Activated naive CD4-positive, alpha-beta T cell treated with anti-CD3 and anti-CD28 coated beads, Interleukin-2, amount 10 ng/mL, durations not matched to agents 7 days and 5 days (primary cell): ENCODE measurements at regions not wholly inside any gene's neighbourhood (a gene's known extent, or its start where the extent isn't known, plus 50 kb on each side); places are given as distances from the start of the nearest gene placed in this dataset.

Experiments
- CTCF ChIA-PET: fragments of 350-600 bp; sonication (Branson Sonifier 250); formaldehyde crosslinking; loops from one replicate; lab custom pipeline; 2021; ENCODE audit warnings: antibody characterized with exemption; lab: Charles Lee
- DNase-seq: peaks from one replicate; pipeline ENCODE4 v3.0.0-alpha.2; 2020
- H3K27ac Mint-ChIP-seq: one replicate; pipeline ENCODE4 v1.8.0; 2021; ENCODE audit warnings: mild to moderate bottlenecking, moderate library complexity, mixed read lengths
- H3K27me3 Mint-ChIP-seq: one replicate; pipeline ENCODE4 v1.8.0; 2021; ENCODE audit warnings: mild to moderate bottlenecking, mixed read lengths
- H3K36me3 Mint-ChIP-seq: one replicate; pipeline ENCODE4 v1.8.0; 2021; ENCODE audit warnings: mixed read lengths
- H3K4me1 Mint-ChIP-seq: one replicate; pipeline ENCODE4 v1.8.0; 2021; ENCODE audit warnings: mixed read lengths
- H3K4me3 Mint-ChIP-seq: one replicate; pipeline ENCODE4 v1.8.0; 2021; ENCODE audit warnings: mild to moderate bottlenecking, moderate library complexity, mixed read lengths
- H3K9me3 Mint-ChIP-seq: one replicate; pipeline ENCODE4 v1.8.0; 2021; ENCODE audit warnings: mixed read lengths

DNA sequence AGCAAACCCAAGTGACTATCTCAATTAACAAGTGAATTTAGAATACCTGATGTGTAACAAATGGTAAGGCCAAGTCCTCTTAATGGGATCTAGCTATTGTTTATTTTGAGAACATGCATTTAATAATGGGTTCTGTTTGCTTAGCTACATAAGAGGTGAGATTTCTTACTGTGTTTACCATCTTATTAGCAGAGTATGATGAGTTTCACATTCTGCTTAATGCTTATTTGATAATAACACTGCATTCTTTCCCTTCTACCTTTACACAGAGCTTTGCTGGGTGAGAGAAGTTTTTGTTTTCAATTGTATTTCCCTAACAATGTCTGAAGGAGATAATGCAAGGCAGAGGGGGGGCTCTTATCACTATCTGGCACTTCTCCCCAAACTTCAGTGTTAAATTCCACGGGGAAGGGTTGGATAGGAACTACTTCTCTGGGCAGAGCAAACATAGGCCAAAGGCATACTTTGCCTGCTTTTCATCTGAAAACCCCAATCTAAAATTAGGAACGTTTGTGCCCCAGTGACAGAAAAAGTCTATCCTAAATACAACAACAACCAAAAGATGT, 129.0 kb upstream of the ATXN7L3B start:
- Mint-ChIP-seq H3K27me3 (no peaks in the 10 kb centered on the region), H3K4me1 (no peaks in the 10 kb centered on the region), H3K36me3 (no peaks in the 10 kb centered on the region), H3K27ac (no peak overlapping the region), H3K4me3 (no peak overlapping the region), H3K9me3 (no peaks in the 10 kb centered on the region)
- no peak for DNase-seq
- CTCF ChIA-PET, result no interaction called here

GRCh38 chr12:74412606-74413230, 124.9 kb upstream of the ATXN7L3B start:
- Mint-ChIP-seq H3K36me3 (no peaks in the 10 kb centered on the region), H3K27me3 (no peaks in the 10 kb centered on the region), H3K4me1 (no peaks in the 10 kb centered on the region), H3K4me3 (no peak overlapping the region), H3K9me3 (no peaks in the 10 kb centered on the region), H3K27ac (no peak overlapping the region)
- no peak for DNase-seq
- CTCF ChIA-PET, result no interaction called here

- Mint-ChIP-seq H3K36me3 (no peaks in the 10 kb centered on the region), H3K9me3 (no peaks in the 10 kb centered on the region), H3K27me3 (no peaks in the 10 kb centered on the region), H3K4me3 (no peak overlapping the region), H3K27ac (no peak overlapping the region), H3K4me1 (no peaks in the 10 kb centered on the region)
- CTCF ChIA-PET, result interaction anchor here (1.0 to 1.1 kb wide), 4 partner anchors 11 to 394 kb away, joined by 3 to 6 read pairs (median 3); no protein-coding TSS in a partner anchor
- no peak for DNase-seq
Measured at GRCh38 chr12:74415633-74416032, 122.0 kb upstream of the ATXN7L3B start.

DNA sequence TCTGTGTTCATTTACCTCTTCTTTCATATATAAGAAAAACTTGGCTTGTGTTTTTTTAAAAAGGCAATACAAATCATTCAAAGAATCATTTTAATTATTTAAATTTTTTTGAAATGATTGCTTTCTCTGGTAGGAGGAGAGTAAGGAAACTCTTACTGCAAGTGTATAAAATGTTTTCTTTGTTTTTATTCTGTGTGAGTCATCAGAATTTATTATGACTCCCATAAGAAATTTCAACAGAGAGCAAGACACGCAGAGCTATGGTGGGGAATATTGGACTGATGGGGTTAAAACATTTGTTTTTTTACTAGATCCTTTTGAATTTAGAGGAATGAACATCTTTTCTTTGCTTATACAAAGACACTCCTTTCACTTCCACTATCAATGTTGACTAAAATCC, 119.1 kb upstream of the ATXN7L3B start:
- Mint-ChIP-seq H3K27ac (no peak overlapping the region), H3K4me1 (no peaks in the 10 kb centered on the region), H3K9me3 (no peaks in the 10 kb centered on the region), H3K27me3 (no peaks in the 10 kb centered on the region), H3K36me3 (no peaks in the 10 kb centered on the region), H3K4me3 (no peak overlapping the region)
- CTCF ChIA-PET, result interaction anchor here (0.6 to 0.7 kb wide), 2 partner anchors 271 to 1482 kb away, joined by 3 to 4 read pairs; no protein-coding TSS in a partner anchor
- no peak for DNase-seq

DNA sequence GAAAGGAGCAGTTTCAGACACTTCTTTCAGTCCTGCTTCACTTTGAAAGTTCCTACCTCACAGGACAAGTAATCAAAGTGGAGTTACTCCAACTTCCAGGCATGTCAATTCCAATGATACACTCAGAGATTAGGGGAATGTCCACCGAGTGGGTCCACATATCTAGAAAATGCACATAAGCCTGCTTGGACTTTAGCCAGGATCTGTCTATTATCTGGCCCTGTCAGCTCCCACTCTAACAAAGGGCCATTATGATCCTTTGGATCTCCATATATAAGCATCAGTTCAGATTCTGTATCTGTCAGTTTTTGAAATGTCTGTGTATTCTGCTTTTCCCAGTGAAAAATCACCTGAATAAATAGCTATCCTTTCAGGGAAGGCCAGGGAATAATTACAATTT, 112.9 kb upstream of the ATXN7L3B start:
- CTCF ChIA-PET, result no interaction called here
- no peaks in the 10 kb centered on the region for H3K9me3 Mint-ChIP-seq
- no peak overlapping the region for H3K27ac Mint-ChIP-seq
- no peak for DNase-seq
- no peaks in the 10 kb centered on the region for H3K36me3 Mint-ChIP-seq
- H3K4me3 Mint-ChIP-seq, result no peak overlapping the region
- no peaks in the 10 kb centered on the region for H3K4me1 Mint-ChIP-seq
- H3K27me3 Mint-ChIP-seq, result no peaks in the 10 kb centered on the region

GRCh38 chr12:74426091-74426490, 111.5 kb upstream of the ATXN7L3B start:
- CTCF ChIA-PET, result no interaction called here
- no peaks in the 10 kb centered on the region for H3K36me3 Mint-ChIP-seq
- H3K9me3 Mint-ChIP-seq, result no peaks in the 10 kb centered on the region
- no peaks in the 10 kb centered on the region for H3K4me1 Mint-ChIP-seq
- no peak overlapping the region for H3K27ac Mint-ChIP-seq
- no peak for DNase-seq
- no peak overlapping the region for H3K4me3 Mint-ChIP-seq
- H3K27me3 Mint-ChIP-seq, result no peaks in the 10 kb centered on the region

DNA sequence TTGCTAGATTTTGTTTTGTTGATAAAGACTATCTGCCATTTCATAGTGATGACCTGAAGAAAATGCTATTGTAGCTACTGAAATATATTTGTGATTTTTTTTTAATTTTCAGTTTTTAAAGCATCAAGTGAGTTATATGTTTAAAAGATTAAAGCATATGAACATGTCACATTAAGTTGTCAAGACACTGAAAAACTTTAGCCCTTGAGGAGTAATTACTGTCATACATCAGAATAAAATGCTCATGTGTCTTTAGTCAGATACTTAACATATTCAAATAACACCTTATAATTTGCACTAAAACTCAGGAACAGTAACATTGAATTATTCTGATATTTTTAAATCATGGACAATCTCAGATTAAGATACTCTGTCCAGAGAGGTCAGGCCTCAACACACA, 108.1 kb upstream of the ATXN7L3B start:
- H3K4me3 Mint-ChIP-seq, result no peak overlapping the region
- no peaks in the 10 kb centered on the region for H3K36me3 Mint-ChIP-seq
- H3K27ac Mint-ChIP-seq, result no peak overlapping the region
- no peaks in the 10 kb centered on the region for H3K4me1 Mint-ChIP-seq
- no peaks in the 10 kb centered on the region for H3K9me3 Mint-ChIP-seq
- H3K27me3 Mint-ChIP-seq, result no peaks in the 10 kb centered on the region
- DNase-seq, result no peak
- CTCF ChIA-PET, result interaction anchor here (0.7 kb wide), 1 partner anchor 62 kb away, joined by 5 read pairs; no protein-coding TSS in a partner anchor

DNA sequence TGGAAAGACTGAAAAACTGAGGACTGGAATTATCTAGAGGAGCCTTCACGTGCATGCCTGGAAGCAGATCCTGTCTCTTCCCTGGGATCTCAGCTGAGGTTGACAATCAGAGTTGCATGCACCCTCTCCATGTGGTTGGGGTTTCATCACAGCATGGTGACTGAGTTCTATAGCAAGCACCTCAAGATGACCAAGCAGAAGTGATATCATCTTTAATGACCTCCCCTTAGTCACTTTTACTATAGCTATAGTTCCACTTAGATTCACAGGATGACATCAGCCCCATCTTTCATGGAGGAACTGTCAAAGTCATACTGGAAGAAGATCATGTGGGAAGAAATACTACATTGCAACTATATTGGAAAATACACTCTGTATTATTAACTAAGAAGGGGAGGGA, 105.8 kb upstream of the ATXN7L3B start:
- no peak for DNase-seq
- CTCF ChIA-PET, result no interaction called here
- Mint-ChIP-seq H3K9me3 (no peaks in the 10 kb centered on the region), H3K36me3 (no peaks in the 10 kb centered on the region), H3K4me3 (no peak overlapping the region), H3K4me1 (no peaks in the 10 kb centered on the region), H3K27ac (no peak overlapping the region), H3K27me3 (peaks cover 3% of the 10 kb centered on the region)

GRCh38 chr12:74440469-74440868, 97.2 kb upstream of the ATXN7L3B start:
- no peak overlapping the region for H3K27ac Mint-ChIP-seq
- DNase-seq, result no peak
- no peaks in the 10 kb centered on the region for H3K27me3 Mint-ChIP-seq
- H3K4me3 Mint-ChIP-seq, result no peak overlapping the region
- H3K36me3 Mint-ChIP-seq, result no peaks in the 10 kb centered on the region
- no peaks in the 10 kb centered on the region for H3K9me3 Mint-ChIP-seq
- CTCF ChIA-PET, result interaction anchor here (1.2 kb wide), 1 partner anchor 25 kb away, joined by 6 read pairs; no protein-coding TSS in a partner anchor
- no peaks in the 10 kb centered on the region for H3K4me1 Mint-ChIP-seq

- H3K9me3 Mint-ChIP-seq, result no peaks in the 10 kb centered on the region
- H3K27me3 Mint-ChIP-seq, result no peaks in the 10 kb centered on the region
- H3K4me1 Mint-ChIP-seq, result no peaks in the 10 kb centered on the region
- no peak overlapping the region for H3K4me3 Mint-ChIP-seq
- H3K36me3 Mint-ChIP-seq, result no peaks in the 10 kb centered on the region
- CTCF ChIA-PET, result no interaction called here
- H3K27ac Mint-ChIP-seq, result no peak overlapping the region
- no peak for DNase-seq
Measured at GRCh38 chr12:74441872-74442271, 95.8 kb upstream of the ATXN7L3B start.

GRCh38 chr12:74446466-74446865, 91.2 kb upstream of the ATXN7L3B start:
- no peaks in the 10 kb centered on the region for H3K4me1 Mint-ChIP-seq
- CTCF ChIA-PET, result no interaction called here
- no peak overlapping the region for H3K4me3 Mint-ChIP-seq
- H3K36me3 Mint-ChIP-seq, result no peaks in the 10 kb centered on the region
- H3K27ac Mint-ChIP-seq, result no peak overlapping the region
- no peak for DNase-seq
- no peaks in the 10 kb centered on the region for H3K9me3 Mint-ChIP-seq
- H3K27me3 Mint-ChIP-seq, result no peaks in the 10 kb centered on the region

GRCh38 chr12:74449872-74450271, 87.8 kb upstream of the ATXN7L3B start:
- no peaks in the 10 kb centered on the region for H3K36me3 Mint-ChIP-seq
- CTCF ChIA-PET, result no interaction called here
- no peaks in the 10 kb centered on the region for H3K4me1 Mint-ChIP-seq
- no peaks in the 10 kb centered on the region for H3K9me3 Mint-ChIP-seq
- no peak overlapping the region for H3K27ac Mint-ChIP-seq
- no peaks in the 10 kb centered on the region for H3K27me3 Mint-ChIP-seq
- no peak overlapping the region for H3K4me3 Mint-ChIP-seq
- DNase-seq, result no peak

DNA sequence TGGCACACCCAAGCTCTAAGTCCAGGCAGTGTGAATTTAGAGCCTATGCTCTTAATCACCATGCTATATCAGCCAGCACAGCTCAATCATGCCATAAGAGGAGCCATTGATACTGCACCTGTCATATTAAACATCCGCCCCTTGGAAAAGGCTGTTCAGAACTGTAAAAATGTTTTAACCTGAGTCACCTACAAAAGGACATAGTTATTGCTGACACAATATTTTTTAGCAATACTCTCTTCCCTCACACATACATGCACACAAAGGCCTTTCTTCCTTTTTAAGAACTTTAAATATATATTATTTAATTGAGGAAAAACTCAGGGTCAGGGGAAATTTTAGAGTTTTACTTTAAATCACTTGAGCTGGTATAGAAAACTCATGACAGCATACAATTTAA, 83.5 kb upstream of the ATXN7L3B start:
- Mint-ChIP-seq H3K36me3 (no peaks in the 10 kb centered on the region), H3K4me1 (no peaks in the 10 kb centered on the region), H3K4me3 (no peak overlapping the region), H3K27me3 (no peaks in the 10 kb centered on the region), H3K27ac (no peak overlapping the region), H3K9me3 (no peaks in the 10 kb centered on the region)
- CTCF ChIA-PET, result no interaction called here
- no peak for DNase-seq

GRCh38 chr12:74455429-74455828, 82.2 kb upstream of the ATXN7L3B start:
- Mint-ChIP-seq H3K4me1 (no peaks in the 10 kb centered on the region), H3K9me3 (no peaks in the 10 kb centered on the region), H3K27me3 (no peaks in the 10 kb centered on the region), H3K4me3 (no peak overlapping the region), H3K36me3 (no peaks in the 10 kb centered on the region), H3K27ac (no peak overlapping the region)
- CTCF ChIA-PET, result interaction anchor here (0.6 kb wide), 1 partner anchor 18 kb away, joined by 3 read pairs; no protein-coding TSS in a partner anchor
- DNase-seq, result no peak

DNA sequence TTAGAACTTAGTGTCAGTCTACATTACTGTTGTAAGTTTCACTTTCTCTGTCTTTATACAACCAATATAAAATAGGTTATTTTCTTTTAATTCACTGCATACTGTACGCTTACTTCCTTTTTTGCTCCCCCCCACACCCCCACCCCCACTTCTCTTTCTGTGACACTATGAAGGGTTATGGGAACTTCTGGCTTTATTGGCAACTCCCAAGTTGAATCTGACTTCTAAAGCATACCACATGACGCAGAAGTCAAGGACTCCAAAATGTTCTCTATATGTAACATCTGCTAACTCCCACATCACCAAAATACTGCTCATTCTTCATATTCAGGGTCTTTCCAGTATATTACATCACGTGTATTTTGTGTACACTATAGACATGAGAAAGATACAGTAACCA, 81.2 kb upstream of the ATXN7L3B start:
- no peaks in the 10 kb centered on the region for H3K36me3 Mint-ChIP-seq
- DNase-seq, result no peak
- no peaks in the 10 kb centered on the region for H3K4me1 Mint-ChIP-seq
- no peak overlapping the region for H3K4me3 Mint-ChIP-seq
- no peaks in the 10 kb centered on the region for H3K9me3 Mint-ChIP-seq
- H3K27ac Mint-ChIP-seq, result no peak overlapping the region
- H3K27me3 Mint-ChIP-seq, result no peaks in the 10 kb centered on the region
- CTCF ChIA-PET, result no interaction called here
